22Rv1 (cell line): ENCODE measurements at regions not wholly inside any gene's neighbourhood (a gene's known extent, or its start where the extent isn't known, plus 50 kb on each side); places are given as distances from the start of the nearest gene placed in this dataset.

Experiments
- ZFX ChIP-seq: fragments of 450-650 bp; IDR thresholded peaks from 2 replicates; pipeline ENCODE4 v1.6.1; 2017; ENCODE audit warnings: antibody characterized with exemption, borderline replicate concordance
- TF ChIP-seq, protein P1 (sequence below): fragments of 450-650 bp; IDR thresholded peaks from 2 replicates; pipeline ENCODE4 v1.5.1; 2017; ENCODE audit warnings: mild to moderate bottlenecking

DNA sequence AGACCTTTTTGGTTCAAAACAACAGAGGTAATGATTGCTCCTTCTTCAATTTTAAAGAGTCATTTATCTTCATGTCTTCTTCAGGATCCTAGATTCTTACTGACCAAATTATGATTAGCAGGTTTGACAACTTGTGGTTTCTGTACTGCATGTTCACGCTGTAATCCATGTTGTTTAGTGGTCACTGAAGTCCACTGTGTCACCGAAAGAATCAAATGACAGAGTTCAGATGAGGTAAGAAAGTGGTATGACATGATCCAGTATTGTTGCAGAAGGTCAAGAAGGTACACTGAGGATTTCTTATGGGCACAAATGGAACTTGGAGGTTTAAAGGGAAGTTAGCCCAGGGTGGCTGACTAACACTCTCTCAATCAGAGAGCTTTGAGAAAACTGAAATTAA lies 649.2 kb downstream of the EFNA5 start:
- TF ChIP-seq, protein P1, sequence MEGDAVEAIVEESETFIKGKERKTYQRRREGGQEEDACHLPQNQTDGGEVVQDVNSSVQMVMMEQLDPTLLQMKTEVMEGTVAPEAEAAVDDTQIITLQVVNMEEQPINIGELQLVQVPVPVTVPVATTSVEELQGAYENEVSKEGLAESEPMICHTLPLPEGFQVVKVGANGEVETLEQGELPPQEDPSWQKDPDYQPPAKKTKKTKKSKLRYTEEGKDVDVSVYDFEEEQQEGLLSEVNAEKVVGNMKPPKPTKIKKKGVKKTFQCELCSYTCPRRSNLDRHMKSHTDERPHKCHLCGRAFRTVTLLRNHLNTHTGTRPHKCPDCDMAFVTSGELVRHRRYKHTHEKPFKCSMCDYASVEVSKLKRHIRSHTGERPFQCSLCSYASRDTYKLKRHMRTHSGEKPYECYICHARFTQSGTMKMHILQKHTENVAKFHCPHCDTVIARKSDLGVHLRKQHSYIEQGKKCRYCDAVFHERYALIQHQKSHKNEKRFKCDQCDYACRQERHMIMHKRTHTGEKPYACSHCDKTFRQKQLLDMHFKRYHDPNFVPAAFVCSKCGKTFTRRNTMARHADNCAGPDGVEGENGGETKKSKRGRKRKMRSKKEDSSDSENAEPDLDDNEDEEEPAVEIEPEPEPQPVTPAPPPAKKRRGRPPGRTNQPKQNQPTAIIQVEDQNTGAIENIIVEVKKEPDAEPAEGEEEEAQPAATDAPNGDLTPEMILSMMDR, result no peak
- TF ChIP-seq ZFX, result no peak
